Muscle of arm (tissue), 1 donor: ENCODE measurements at regions not wholly inside any gene's neighbourhood (a gene's known extent, or its start where the extent isn't known, plus 50 kb on each side); places are given as distances from the start of the nearest gene placed in this dataset.

Source experiments
- DNase-seq: peaks from one replicate; pipeline ENCODE4 v3.0.0-alpha.2; 2013

DNA sequence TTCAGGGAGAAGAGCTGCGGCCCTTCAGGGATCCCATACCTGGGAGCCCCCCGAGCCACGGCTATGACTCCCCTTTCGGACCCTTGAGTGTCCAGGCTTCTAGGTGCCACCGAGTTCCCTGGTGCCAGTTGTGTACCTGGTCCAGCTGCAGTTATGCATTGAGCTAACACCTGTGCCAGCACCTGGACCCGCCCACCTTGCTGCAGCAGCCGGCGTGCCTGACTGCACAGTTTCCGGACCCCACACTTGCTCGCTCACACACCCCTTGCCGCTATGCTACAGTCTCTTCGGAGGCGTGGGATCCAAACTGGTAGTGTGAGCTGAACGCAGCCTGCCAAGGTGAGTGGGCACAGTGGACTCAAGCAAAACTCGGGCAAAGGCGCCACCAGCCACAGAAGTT, 284.5 kb upstream of the ROBO1 start:
- DNase-seq, result no peak

DNA sequence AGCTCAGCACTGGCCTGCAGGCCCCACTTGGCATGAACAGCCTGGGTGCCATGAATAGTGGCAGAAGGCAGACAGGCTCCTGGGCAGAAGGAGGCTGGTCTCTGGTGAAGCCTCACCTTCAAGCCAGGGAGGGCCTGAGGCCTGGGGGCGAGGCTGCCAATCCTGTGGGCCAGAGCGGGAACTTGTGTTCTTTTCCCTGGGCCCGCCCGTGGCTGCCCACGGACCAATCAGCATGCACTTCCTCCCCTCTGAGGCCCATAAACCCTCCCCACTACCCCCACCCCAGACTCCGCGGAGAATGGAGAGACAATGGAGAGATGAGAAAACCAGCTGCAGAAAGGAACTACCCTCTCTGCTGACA, 283.8 kb upstream of the ROBO1 start:
- no peak for DNase-seq

DNA sequence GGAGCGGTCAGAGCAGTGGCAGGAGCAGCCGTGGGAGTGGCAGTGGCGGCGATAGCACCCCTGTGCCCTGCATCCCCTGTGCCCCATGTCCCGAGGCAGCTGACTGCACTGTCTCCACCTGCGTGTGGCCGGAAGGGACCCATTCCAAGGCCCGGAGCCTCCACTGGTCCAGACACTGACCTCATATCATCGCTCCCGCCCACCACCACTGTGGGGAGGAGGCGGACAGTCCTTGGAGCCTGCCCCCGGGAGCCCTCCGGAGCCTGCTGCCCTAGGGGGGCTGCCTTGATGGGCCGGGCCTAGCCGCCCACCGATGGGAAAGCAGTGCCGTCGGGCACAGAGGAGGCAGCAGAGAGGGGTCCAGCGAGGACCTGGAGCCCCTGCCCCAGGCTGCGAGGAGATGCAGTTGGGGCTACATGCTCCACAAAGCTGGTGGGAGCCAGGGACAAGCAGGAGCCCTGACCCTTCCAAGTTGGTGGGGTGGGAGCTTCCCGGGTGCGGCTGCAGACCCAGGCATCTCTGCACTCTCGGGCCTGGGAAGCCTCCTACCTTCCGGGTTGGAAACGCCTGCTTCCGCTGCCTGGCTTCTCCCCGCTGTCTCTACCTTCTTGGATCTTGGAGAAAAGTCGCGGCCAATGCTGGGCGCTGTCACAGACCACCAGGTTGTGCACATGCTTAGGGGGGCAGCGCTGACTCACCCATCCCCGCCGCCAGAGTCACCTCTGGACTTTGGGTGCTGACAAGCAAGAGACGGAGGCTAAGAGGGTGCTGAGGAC, 283.2 kb upstream of the ROBO1 start:
- DNase-seq, result no peak

DNA sequence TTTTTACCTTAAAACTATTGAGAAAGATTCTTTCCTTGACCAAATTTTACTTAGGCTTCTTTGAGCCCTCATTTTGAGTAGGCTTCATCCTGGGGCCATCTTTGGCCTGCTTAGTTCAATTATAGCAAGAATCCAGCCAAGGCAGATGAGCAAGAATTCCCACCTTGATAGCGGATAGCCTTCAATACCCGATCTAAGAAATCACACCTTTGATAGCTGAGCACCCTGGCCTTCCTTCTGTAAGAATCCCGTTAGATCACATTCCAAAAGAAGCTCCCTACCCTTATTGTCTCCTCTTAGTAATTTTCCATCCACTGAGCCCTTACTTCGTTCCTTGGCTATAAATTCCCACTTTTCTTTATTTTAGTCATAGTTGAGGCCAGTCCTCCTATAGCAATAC, 275.4 kb upstream of the ROBO1 start:
- DNase-seq, result no peak

DNA sequence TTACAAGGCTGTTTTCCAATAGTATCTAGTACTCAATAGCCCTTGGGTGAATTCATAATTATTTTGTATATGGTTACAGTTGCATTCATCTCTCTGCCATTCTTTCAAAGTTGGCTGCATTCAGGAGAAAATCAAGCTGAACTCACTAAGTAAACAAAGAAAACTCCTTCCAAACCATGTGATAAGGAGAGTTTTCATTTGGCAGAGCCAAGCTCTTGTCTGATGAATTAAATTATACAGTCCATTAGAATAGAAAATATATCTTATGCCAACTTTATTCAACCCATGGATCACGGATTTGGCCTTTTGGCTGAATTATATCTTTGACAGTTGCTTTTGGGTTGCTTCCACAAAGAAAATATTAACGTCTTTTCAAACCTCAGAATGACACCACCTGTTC, 272.3 kb upstream of the ROBO1 start:
- DNase-seq, result no peak

DNA sequence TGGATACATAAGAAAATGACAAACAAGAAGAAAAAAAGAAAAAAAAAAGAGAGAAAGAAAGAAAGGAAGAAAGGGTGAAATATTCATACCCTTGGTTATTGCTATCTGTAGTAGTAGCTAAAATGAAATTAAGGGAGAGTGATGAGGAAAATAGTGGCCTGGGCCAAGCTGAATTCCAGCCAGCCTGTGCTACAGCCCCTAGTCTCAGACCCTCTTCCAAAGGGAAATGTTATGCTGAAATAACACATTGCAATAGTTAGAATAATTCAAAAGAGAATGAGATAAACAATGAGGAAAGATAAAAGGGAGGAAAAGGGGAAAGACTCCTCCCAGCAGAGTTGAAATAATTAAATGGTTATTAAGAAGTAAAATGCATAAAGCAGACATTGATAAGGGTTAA, 268.4 kb upstream of the ROBO1 start:
- DNase-seq, result no peak

DNA sequence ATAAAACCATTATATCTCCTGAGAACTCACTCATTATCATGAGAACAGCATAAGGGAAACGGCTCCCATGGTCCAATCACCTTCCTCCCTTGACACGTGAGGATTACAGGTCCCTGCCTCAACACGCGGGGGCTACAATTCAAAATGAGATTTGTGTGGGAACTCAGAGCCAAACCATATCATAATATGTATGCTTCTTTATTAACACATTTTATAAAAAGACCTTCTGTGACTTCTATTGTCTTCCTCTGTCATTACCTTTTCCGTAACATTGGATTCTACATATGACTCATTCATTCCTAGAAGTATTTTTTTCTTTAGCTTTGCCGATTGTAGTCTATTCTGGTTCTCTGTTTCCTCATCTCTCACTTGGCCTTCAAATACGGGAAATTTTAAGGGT, 267.2 kb upstream of the ROBO1 start:
- no peak for DNase-seq

DNA sequence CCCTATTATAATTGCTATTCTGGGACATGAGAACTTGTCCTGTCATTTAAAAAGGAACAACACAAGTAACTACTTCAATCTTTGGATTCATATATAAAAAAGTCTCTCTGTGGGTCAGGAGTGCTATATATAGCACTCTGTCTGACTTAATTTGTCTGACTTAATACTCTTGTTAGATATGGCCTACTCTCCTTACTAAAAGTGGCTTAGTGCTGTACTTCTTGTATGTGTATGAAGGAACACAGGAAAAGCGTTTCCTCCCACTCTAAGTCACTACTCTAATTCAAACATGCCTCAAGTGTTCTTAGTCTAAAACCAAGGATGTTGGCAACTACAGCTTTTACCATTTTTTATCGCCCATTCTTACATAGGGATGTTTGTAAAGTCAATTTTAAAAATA, 255.2 kb upstream of the ROBO1 start:
- no peak for DNase-seq

DNA sequence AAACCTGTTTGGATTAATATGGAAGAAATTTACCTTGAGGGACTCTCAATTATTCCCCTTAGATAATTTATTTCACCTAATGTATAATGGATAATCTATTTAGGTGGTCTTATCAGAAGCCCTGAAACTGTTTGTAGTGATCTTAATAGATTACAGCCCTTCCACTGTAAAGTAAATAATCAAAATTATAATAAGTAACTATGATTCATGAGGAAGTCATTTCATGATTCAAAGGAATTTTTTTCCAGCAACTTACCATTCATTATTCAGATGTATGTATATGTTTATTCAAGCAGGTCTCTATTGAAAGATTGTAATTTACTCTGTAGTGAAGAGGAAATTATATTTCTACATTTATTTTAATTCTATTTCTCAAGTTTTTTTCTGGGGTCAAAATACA, 250.6 kb upstream of the ROBO1 start:
- DNase-seq, result no peak

DNA sequence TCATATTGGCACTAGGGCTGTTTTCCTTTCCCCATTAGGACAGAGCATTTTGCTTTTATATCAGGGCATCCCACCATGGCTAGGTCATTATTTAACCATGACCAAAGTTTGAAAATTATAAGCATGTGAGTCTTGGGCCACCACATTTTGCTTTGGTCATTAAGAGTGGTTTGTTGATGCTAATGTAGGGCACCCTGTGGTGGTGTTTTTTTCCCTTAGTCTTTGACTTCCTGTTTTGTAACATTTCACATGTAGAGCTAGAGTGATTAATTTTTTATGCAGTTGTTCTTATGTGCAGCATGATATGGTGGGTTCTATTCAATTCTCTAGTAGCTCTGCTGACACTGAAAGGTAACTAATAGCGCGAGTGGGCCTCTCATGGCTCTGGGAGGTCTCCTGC, 249.6 kb upstream of the ROBO1 start:
- no peak for DNase-seq

DNA sequence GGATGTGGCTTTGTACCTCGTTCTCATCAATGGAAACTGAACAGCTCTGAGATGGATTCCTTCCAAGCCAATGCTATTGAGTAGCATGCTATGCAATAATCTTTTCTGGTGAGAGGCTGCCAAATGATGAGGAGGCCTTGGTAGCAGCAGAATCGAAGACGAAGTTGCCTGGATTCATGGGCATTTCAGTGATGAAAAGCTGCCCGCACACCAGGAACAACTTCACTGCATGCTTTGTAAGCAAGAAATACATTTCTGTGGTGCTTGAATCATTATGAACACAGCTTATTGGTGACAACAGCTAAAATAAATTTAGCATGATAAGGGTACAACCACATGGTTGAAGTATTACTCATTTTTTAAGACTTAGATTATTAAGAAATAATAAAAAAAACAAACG, 246.8 kb upstream of the ROBO1 start:
- DNase-seq, result no peak

DNA sequence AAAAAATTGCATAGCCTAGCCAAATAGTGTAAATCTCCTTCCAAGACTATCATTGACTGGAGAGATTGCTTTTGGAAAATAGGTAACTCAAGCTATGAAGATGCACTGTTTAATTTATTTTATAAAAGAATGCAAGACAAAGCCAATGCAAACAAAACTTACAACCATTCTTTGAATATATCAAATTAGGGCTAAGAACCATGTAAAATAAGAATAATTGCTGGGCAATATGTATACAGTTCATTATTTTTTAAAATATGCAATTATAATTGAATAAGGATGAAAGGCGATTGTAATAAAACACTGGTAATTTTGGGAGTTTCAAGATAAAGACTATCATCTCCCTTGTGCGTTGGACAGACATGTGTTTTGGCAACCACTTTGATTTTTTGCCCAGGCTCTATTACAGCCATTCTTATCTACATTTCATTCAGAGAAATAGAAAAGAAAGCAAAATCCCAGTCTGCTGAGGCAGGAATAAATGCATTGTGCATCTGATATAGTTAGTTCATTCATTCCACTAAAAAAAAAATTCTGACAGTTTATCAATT, 242.3 kb upstream of the ROBO1 start:
- DNase-seq, result no peak

DNA sequence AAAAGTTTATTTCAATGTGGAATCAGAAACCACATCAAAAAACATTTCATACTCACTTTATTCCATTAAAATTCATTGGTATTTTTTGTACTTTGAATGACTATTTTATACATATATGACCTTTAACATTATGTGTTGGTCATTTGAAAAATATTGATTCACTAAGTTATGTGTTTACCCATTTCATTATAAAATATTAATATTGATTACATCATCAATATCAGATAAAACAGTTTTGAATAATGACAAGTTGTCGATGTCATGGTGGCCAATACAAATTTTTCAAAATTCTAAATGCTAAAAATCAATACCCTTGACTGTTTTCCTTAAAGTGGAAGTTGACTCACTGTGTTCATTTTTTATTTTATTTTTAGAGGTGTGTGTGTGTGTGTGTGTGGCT, 239.7 kb upstream of the ROBO1 start:
- no peak for DNase-seq

DNA sequence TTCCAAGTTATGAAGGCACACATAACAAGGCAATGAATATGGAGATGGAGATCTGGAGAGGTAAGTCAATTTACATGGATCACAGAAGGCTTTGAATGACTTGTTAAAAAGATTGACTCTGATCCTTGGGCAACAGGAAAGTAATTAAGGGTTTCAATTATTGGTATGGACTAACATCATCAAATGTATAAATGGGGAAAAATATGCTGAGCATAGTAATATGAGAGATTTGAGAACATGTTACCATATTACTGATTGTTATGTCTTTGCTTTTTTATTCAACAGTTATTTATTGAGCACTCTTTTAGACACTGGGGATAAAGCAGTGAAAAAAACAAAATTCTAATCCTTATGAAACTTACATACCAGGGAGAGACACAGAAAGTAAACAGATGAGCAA, 238.5 kb upstream of the ROBO1 start:
- no peak for DNase-seq

DNA sequence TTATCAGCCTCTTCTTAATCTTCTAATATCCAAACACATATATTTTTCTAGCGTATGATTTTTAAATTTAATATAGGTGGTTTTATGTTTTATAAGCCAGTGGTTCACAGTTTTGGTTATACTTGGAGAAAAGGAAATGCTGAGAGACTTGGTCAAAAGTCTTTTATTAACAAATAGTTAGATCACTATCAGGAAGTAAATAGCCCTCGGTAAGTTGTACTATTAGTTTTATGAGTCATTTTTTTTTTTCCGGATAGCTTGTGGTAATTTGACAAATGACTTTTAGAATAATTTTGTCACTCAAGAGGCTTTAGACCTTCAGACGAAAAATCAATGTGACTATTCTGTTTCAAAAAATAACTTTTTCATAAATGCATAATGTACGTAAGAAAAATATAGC, 232.2 kb upstream of the ROBO1 start:
- DNase-seq, result no peak

DNA sequence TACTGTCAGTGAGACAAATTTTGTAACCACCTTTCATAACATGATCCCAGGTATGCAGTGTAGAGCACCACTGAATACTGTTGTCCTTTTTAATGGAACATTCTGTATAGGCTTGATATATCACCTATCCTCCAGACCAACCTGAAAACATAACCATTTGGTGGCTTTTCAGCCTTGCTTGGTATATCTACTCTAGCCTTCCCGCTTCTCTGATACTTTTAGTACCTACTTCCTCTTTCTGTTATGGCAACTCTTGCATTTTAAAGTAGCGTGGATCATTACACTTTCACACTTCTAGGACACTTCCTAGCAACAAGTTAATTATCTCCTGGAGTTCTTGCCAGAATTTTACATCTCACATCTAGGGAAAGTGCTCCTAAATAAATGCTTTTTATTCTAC, 226.6 kb upstream of the ROBO1 start:
- no peak for DNase-seq

DNA sequence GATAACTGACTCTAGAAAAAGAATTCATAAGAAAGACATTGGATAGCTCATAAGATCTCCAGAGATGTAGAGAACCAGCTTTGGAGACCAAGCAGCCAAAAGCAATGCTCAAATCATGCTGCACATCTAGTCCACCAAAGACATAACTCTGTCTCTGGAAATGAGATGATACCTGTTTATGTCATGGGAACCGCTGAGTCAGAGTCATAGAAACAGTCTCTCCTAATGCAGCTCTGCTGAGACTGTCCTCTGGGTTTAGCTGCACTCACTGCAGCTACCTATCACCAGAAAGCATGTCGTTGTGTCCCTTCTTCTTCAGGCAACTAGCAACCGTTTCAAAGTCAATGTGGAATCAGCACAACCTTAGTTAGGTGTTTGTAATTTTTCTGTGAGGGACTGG, 218.5 kb upstream of the ROBO1 start:
- DNase-seq, result no peak

DNA sequence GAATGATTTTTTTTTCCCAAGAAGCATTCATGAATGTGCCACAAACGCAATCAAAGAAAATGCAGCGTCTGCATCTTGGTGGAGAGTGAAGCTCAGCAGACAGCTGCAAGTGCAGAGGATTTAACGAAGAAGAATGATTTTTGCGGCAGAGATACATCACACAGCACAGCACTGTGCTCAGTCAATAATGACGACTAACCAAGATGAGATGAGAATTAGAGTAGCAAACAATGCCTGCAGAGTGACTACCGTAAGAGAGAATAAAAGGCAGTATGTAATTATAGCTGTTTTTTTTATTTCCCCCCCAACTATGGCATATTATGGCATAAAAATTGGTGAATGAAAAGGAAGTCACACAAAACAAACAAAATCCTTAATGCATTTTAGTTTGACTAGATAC, 218.0 kb upstream of the ROBO1 start:
- no peak for DNase-seq

DNA sequence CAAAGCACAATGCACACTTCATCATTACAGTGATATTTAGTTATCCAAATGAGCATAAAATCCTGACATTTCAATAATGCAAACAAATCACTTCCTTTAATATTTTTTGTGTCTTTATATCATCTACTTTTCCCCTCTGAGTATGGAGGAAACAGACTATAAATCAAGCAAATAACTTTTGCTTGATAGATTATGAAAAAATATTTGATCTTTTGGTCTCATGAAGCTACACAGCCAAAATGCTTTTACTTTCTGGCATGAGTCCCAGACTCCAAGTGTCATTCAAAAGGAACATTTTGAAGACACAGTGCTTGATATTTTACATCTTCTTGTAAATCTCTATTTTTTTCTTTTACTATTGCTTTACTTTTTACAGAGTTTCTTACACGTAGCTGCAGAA, 215.3 kb upstream of the ROBO1 start:
- DNase-seq, result peak; percentile 0

DNA sequence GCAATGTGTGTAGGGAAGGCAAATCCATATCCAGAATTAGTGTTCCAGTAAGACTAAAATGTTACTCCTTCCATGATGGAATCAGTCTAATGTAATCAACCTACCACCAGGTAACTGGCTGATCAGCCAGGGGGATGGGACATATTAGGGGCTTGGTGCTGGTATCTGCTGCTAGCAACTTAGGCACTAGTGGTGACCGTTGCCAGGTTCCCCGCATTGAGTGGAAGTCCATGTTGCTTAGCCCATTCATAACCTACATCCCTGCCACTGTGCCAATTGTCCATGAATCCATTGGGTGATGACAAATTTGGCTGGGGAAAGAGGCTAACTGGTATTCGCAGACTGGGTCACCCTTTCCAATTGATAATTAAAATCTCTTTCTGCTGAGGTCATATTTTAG, 212.2 kb upstream of the ROBO1 start:
- no peak for DNase-seq

DNA sequence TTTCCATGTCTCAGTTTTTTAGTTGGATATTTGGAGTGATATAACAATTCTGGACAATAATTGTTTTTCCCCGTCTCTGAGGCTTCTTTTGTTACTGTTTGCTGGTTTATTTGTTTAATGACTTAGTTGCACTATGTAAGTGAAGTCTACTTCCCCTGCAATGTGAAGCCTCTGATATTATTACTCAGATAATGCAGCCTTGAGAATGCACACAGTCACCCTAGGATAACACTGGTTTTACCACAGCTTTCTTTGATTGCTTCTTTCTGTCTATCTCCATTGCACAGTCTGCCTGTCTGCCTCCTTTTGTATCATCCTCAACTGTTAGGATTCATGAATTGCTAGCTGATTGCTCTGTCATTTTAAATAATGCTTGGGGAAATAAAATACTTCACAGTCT, 208.7 kb upstream of the ROBO1 start:
- no peak for DNase-seq

DNA sequence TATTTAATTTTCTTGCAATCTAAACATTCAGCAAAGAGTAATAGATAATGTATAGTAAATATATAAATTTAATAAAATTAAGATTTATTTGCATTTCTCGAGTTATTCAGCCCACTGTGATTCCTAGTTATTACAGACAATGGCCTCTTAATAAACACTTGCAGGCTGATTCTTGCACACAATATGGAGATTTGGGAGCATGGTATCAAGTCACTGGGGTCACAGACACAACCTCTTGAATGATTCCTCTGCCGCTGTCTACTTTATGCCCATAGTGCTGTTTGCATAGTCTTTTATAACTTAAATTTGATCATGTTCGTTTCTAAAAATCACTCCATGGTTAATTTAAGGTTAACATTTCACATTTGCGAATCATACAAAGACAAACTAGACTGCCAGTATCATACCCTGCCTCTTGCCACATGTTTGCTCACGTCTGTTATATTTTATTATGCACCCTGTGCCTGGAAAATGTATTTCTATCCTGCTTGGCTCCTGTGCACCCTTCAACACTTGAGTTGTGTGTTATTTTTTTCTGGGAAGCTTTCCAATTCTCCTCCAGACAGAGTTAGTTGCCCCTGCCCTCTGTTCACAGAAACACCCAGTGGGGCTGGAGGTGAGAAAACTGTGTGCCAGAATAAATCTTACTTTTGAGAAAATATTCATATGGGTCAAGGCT, 206.3 kb upstream of the ROBO1 start:
- no peak for DNase-seq

DNA sequence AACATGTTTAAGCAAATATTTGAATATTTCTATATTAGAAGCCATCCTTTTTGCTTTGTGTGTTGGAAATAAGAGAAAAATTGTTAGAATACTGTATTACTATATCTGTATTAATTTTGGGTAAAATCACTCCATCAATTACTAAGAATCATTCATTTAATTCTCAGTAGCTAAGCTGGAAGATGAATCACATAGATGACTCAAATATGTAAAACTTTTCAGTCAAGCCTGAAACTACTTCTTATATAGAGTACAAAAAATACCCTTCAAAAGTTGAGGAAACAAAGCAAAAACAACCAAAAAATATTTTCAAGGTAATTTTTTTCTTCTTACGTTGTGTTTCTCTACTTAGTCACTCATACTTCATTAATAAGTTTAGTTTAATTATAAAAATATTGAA, 205.7 kb upstream of the ROBO1 start:
- no peak for DNase-seq

DNA sequence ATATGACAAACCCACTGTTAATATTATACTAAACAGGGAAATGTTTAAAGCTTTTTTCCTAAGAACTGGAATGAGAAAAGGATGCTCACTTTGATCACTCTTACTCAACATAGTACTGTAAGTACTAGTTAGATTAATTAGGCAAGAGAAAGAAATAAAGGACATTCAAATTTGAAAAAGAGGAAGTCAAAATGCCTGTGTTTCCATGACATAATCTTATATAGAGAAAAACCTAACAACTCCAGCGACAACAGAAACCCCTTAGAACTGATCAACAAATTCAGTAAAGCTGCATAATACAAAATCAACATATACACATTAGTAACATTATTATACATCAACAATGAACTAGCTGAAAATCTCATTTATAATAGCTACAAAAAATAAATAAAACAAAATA, 200.6 kb upstream of the ROBO1 start:
- DNase-seq, result no peak
